HCT116 (cell line): ENCODE measurements at regions not wholly inside any gene's neighbourhood (a gene's known extent, or its start where the extent isn't known, plus 50 kb on each side); places are given as distances from the start of the nearest gene placed in this dataset.

Source experiments
- ATAC-seq: fragments of 200-7000 bp; cut with Tn5 transposase; 2 replicates; pipeline ENCODE4 v1.9.1; 2020; ENCODE audit warnings: mild to moderate bottlenecking, moderate library complexity
- BruUV-seq: library from RNA; stranded (reverse); fragments of 400-500 nt; replicated peaks from 2 replicates; lab custom pipeline; 2021; lab: Mats Ljungman, UMichigan
- CTCF ChIA-PET: fragments of 300-600 bp; sonication (Branson Sonifier 250); formaldehyde crosslinking; loops from one replicate; lab custom pipeline; 2021; ENCODE audit warnings: antibody characterized with exemption; lab: Charles Lee
- POLR2A ChIA-PET: fragments of 300-600, 350-600 bp; sonication (Branson Sonifier 250); formaldehyde crosslinking; loops from one replicate; lab custom pipeline; 2021; ENCODE audit warnings: antibody characterized with exemption; lab: Charles Lee
- RAD21 ChIA-PET, 2 experiments: fragments of 300-600 bp; sonication (Branson Sonifier 250); formaldehyde crosslinking; loops; one replicate each; lab custom pipeline; 2023; ENCODE audit warnings: low total read pairs in 2 of 2; ENCODE audit not compliant: uncharacterized antibody in 2 of 2, unreplicated experiment in 2 of 2, low non-redundant PET in 1 of 2; lab: Charles Lee
- DNase-seq: peaks from one replicate; pipeline ENCODE4 v3.0.0-alpha.2; 2010; ENCODE audit warnings: low read depth, low spot score
- H2AFZ ChIP-seq: fragments of 200-600 bp; shearing (Covaris generic), sonication (generic); 2 replicates; pipeline ENCODE4 v1.6.1; 2017; ENCODE audit warnings: low read depth, mixed run types, mixed read lengths, antibody characterized with exemption, low read length; ENCODE audit not compliant: poor library complexity, severe bottlenecking
- H3K27ac ChIP-seq: 2 replicates; pipeline ENCODE4 v1.5.1; 2012; ENCODE audit warnings: low read depth, low read length
- H3K27me3 ChIP-seq: fragments of 200-600 bp; sonication (generic); 2 replicates; pipeline ENCODE4 v1.6.1; 2016; ENCODE audit warnings: mixed run types, low read length, mixed read lengths; ENCODE audit not compliant: insufficient read depth
- H3K36me3 ChIP-seq, 2 experiments: fragments of 200-500 bp in 1 of 2; fragments of 200-600 bp in 1 of 2; sonication (Bioruptor generic) in 1 of 2; sonication (generic) in 1 of 2; 2 replicates each; pipeline versions ENCODE4 v1.5.1 to v1.6.1; 2014 to 2016; ENCODE audit warnings: low read length in 2 of 2, inconsistent platforms in 1 of 2, mixed read lengths in 1 of 2, mixed run types in 1 of 2; ENCODE audit not compliant: insufficient read depth in 2 of 2, control insufficient read depth in 1 of 2
- H3K4me1 ChIP-seq, 2 experiments: fragments of 200-600 bp in 1 of 2; sonication (generic) in 1 of 2; 2 replicates each; pipeline versions ENCODE4 v1.5.1 to v1.6.1; 2012 to 2017; ENCODE audit warnings: low read length in 2 of 2, inconsistent platforms in 1 of 2, mild to moderate bottlenecking in 1 of 2, mixed read lengths in 1 of 2, mixed run types in 1 of 2, moderate library complexity in 1 of 2; ENCODE audit not compliant: insufficient read depth in 2 of 2, control insufficient read depth in 1 of 2
- H3K4me2 ChIP-seq: fragments of 200-600 bp; sonication (generic); 2 replicates; pipeline ENCODE4 v1.6.1; 2017; ENCODE audit warnings: mixed run types, low read length, mixed read lengths
- H3K4me3 ChIP-seq, 2 experiments: fragments of 200-600 bp in 1 of 2; sonication (generic) in 1 of 2; replicated peaks in 1 of 2; 2 replicates each; pipeline ENCODE4 v1.5.1; 2011 to 2016; ENCODE audit warnings: low read length in 2 of 2, control low read depth in 1 of 2, low read depth in 1 of 2, mild to moderate bottlenecking in 1 of 2, mixed read lengths in 1 of 2, mixed run types in 1 of 2
- H3K79me2 ChIP-seq: fragments of 200-600 bp; sonication (generic); 2 replicates; pipeline ENCODE4 v1.6.1; 2017; ENCODE audit warnings: mild to moderate bottlenecking, mixed run types, low read length, moderate library complexity, mixed read lengths; ENCODE audit not compliant: insufficient read depth
- H3K9ac ChIP-seq: fragments of 200-600 bp; sonication (generic); 2 replicates; pipeline ENCODE4 v1.6.1; 2016; ENCODE audit warnings: low read length, mixed read lengths
- H3K9me2 ChIP-seq: fragments of 200-600 bp; sonication (generic), shearing (Covaris generic); 2 replicates; pipeline ENCODE4 v1.6.1; 2017; ENCODE audit warnings: mixed run types, mild to moderate bottlenecking, moderate library complexity; ENCODE audit not compliant: insufficient read depth
- H3K9me3 ChIP-seq, 2 experiments: fragments of 200-500 bp in 1 of 2; fragments of 200-600 bp in 1 of 2; sonication (Bioruptor generic) in 1 of 2; sonication (generic) in 1 of 2; 2 replicates each; pipeline ENCODE4 v1.6.1; 2014 to 2017; ENCODE audit warnings: low read length in 2 of 2, mixed read lengths in 2 of 2, inconsistent platforms in 1 of 2, low read depth in 1 of 2, mild to moderate bottlenecking in 1 of 2, mixed run types in 1 of 2, moderate library complexity in 1 of 2; ENCODE audit not compliant: control insufficient read depth in 1 of 2, insufficient read depth in 1 of 2
- H4K20me1 ChIP-seq: fragments of 200-600 bp; sonication (generic), shearing (Covaris generic); 2 replicates; pipeline ENCODE4 v1.6.1; 2017; ENCODE audit warnings: mixed run types, mild to moderate bottlenecking, moderate library complexity; ENCODE audit not compliant: insufficient read depth
- CBX3 ChIP-seq: IDR thresholded peaks from 2 replicates; pipeline ENCODE4 v1.6.1; 2012; ENCODE audit warnings: low read depth
- CEBPB ChIP-seq: IDR thresholded peaks from 2 replicates; pipeline ENCODE4 v1.6.1; 2012; ENCODE audit warnings: low read depth
- ELF1 ChIP-seq: IDR thresholded peaks from 2 replicates; pipeline ENCODE4 v1.6.1; 2012; ENCODE audit warnings: low read depth, borderline replicate concordance
- POLR2AphosphoS5 ChIP-seq: IDR thresholded peaks from 2 replicates; pipeline ENCODE4 v1.6.1; 2011; ENCODE audit warnings: mild to moderate bottlenecking, low read depth, low read length, moderate library complexity
- REST ChIP-seq: IDR thresholded peaks from 2 replicates; pipeline ENCODE4 v1.6.1; 2012; ENCODE audit warnings: low read depth
- SRF ChIP-seq: IDR thresholded peaks from 2 replicates; pipeline ENCODE4 v1.6.1; 2012; ENCODE audit warnings: low read depth
- TCF7L2 ChIP-seq: IDR thresholded peaks from 2 replicates; pipeline ENCODE4 v1.7.0; 2011; ENCODE audit warnings: borderline replicate concordance, inconsistent platforms; ENCODE audit not compliant: insufficient read depth, insufficient read length; ENCODE audit errors: extremely low read depth
- intact Hi-C: fragments of 100-400 bp; cut with micrococcal nuclease; formaldehyde crosslinking; loops from 2 replicates; pipeline ENCODE4 v1.10.0; 2022
- TF ChIP-seq, protein P1 (sequence below): IDR thresholded peaks from 2 replicates; pipeline ENCODE4 v1.6.1; 2012

GRCh38 chr4:124459196-124459940, 253.2 kb downstream of the ANKRD50 start:
- POLR2A ChIA-PET: no interaction called here
- no peak overlapping the region for H3K4me2 ChIP-seq

More at GRCh38 chr4:124459196-124459940, 253.2 kb downstream of the ANKRD50 start:
- Histone ChIP-seq H3K9me3 (no peaks in the 10 kb centered on the region), H3K27ac (no peak overlapping the region), H3K79me2 (no peaks in the 10 kb centered on the region), H4K20me1 (no peaks in the 10 kb centered on the region), H3K27me3 (no peaks in the 10 kb centered on the region), H3K4me1 (no peaks in the 10 kb centered on the region), H3K9ac (no peak overlapping the region), H3K36me3 (no peaks in the 10 kb centered on the region), H3K4me3 (no peak overlapping the region), H2AFZ (no peak overlapping the region), H3K9me2 (no peaks in the 10 kb centered on the region)
- CTCF ChIA-PET: no interaction called here
- no TSS peak for BruUV-seq
- RAD21 ChIA-PET: no interaction called here
- DNase-seq (no peak), ATAC-seq (no peak)
- intact Hi-C loops: no loop called here
- TF ChIP-seq CBX3 (no peak), CEBPB (no peak), SRF (no peak), REST (no peak), POLR2AphosphoS5 (no peak), ELF1 (no peak), TCF7L2 (no peak)
- TF ChIP-seq, protein P1, sequence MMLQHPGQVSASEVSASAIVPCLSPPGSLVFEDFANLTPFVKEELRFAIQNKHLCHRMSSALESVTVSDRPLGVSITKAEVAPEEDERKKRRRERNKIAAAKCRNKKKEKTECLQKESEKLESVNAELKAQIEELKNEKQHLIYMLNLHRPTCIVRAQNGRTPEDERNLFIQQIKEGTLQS: no peak
